Ishikawa (cell line): ENCODE measurements at regions not wholly inside any gene's neighbourhood (a gene's known extent, or its start where the extent isn't known, plus 50 kb on each side); places are given as distances from the start of the nearest gene placed in this dataset.

ENCODE experiments used
- RAD21 ChIP-seq: IDR thresholded peaks from 2 replicates; pipeline ENCODE4 v1.6.1; 2012; ENCODE audit warnings: low read depth
- REST ChIP-seq: IDR thresholded peaks from 2 replicates; pipeline ENCODE4 v1.6.1; 2012; ENCODE audit warnings: low read depth, mild to moderate bottlenecking
- TAF1 ChIP-seq: IDR thresholded peaks from 2 replicates; pipeline ENCODE4 v1.6.1; 2012; ENCODE audit warnings: low read depth, mild to moderate bottlenecking

GRCh38 chr5:145130996-145131395, 704.1 kb downstream of the PRELID2 start:
- TF ChIP-seq TAF1: no peak
- TF ChIP-seq REST: no peak
- no peak for TF ChIP-seq RAD21
